ENCODE measurements at regions not wholly inside any gene's neighbourhood (a gene's known extent, or its start where the extent isn't known, plus 50 kb on each side); places are given as distances from the start of the nearest gene placed in this dataset.

- no peaks in the 10 kb centered on the region for H3K4me1 Mint-ChIP-seq
- H3K27ac Mint-ChIP-seq (ENCODE audit: unreplicated experiment): no peak overlapping the region
- no peak for DNase-seq (ENCODE audit: low read depth, low spot score)
- H3K27me3 Mint-ChIP-seq (ENCODE audit: low read depth): no peaks in the 10 kb centered on the region
- no peak for TF ChIP-seq CTCF (conservative IDR thresholded peaks at IDR 0.05)
- peaks cover 8% of the 10 kb centered on the region for H3K9me3 Mint-ChIP-seq
- no peaks in the 10 kb centered on the region for H3K36me3 Mint-ChIP-seq (ENCODE audit: low read depth)
- no peak overlapping the region for H3K4me3 Mint-ChIP-seq
These were observed 859.3 kb upstream of the KLHL29 start for GRCh38 chr2:22525681-22526080.

GRCh38 chr2:22530131-22530530 is 854.8 kb upstream of the KLHL29 start:
- Mint-ChIP-seq H3K4me1 (no peaks in the 10 kb centered on the region), H3K9me3 (peaks cover 6% of the 10 kb centered on the region), H3K27ac (ENCODE audit: unreplicated experiment) (no peak overlapping the region), H3K27me3 (ENCODE audit: low read depth) (no peaks in the 10 kb centered on the region), H3K4me3 (no peak overlapping the region), H3K36me3 (ENCODE audit: low read depth) (no peaks in the 10 kb centered on the region)
- DNase-seq (ENCODE audit: low read depth, low spot score): no peak
- TF ChIP-seq CTCF (conservative IDR thresholded peaks at IDR 0.05): no peak

- Mint-ChIP-seq H3K27me3 (ENCODE audit: low read depth) (no peaks in the 10 kb centered on the region), H3K27ac (ENCODE audit: unreplicated experiment) (no peak overlapping the region), H3K4me3 (no peak overlapping the region), H3K9me3 (no peaks in the 10 kb centered on the region), H3K4me1 (no peaks in the 10 kb centered on the region), H3K36me3 (ENCODE audit: low read depth) (peaks cover 4% of the 10 kb centered on the region)
- no peak for DNase-seq (ENCODE audit: low read depth, low spot score)
- TF ChIP-seq CTCF (conservative IDR thresholded peaks at IDR 0.05): no peak
These were observed 848.8 kb upstream of the KLHL29 start for GRCh38 chr2:22536133-22536532.

- Mint-ChIP-seq H3K4me3 (no peak overlapping the region), H3K9me3 (peaks cover 8% of the 10 kb centered on the region), H3K27ac (ENCODE audit: unreplicated experiment) (no peak overlapping the region), H3K27me3 (ENCODE audit: low read depth) (no peaks in the 10 kb centered on the region), H3K4me1 (no peaks in the 10 kb centered on the region), H3K36me3 (ENCODE audit: low read depth) (peaks cover 3% of the 10 kb centered on the region)
- DNase-seq (ENCODE audit: low read depth, low spot score): no peak
- TF ChIP-seq CTCF (conservative IDR thresholded peaks at IDR 0.05): no peak
These were observed 830.5 kb upstream of the KLHL29 start for GRCh38 chr2:22554453-22554852.

GRCh38 chr2:22557406-22557805 is 827.6 kb upstream of the KLHL29 start:
- no peaks in the 10 kb centered on the region for H3K36me3 Mint-ChIP-seq (ENCODE audit: low read depth)
- H3K27me3 Mint-ChIP-seq (ENCODE audit: low read depth): no peaks in the 10 kb centered on the region
- DNase-seq (ENCODE audit: low read depth, low spot score): no peak
- H3K27ac Mint-ChIP-seq (ENCODE audit: unreplicated experiment): no peak overlapping the region
- no peaks in the 10 kb centered on the region for H3K4me1 Mint-ChIP-seq
- no peak overlapping the region for H3K4me3 Mint-ChIP-seq
- peaks cover 5% of the 10 kb centered on the region for H3K9me3 Mint-ChIP-seq
- TF ChIP-seq CTCF (conservative IDR thresholded peaks at IDR 0.05): no peak

- Mint-ChIP-seq H3K27ac (ENCODE audit: unreplicated experiment) (no peak overlapping the region), H3K36me3 (ENCODE audit: low read depth) (no peaks in the 10 kb centered on the region), H3K9me3 (peaks cover 6% of the 10 kb centered on the region), H3K4me1 (no peaks in the 10 kb centered on the region), H3K4me3 (no peak overlapping the region), H3K27me3 (ENCODE audit: low read depth) (no peaks in the 10 kb centered on the region)
- no peak for DNase-seq (ENCODE audit: low read depth, low spot score)
- no peak for TF ChIP-seq CTCF (conservative IDR thresholded peaks at IDR 0.05)
These were observed 825.0 kb upstream of the KLHL29 start for GRCh38 chr2:22560021-22560420.

Data from neural crest cell (in vitro differentiated cells).